ENCODE measurements at regions not wholly inside any gene's neighbourhood (a gene's known extent, or its start where the extent isn't known, plus 50 kb on each side); places are given as distances from the start of the nearest gene placed in this dataset.

GRCh38 chr7:19982841-19983835 is 209.7 kb upstream of the TMEM196 start:
- no peak overlapping the region for H3K4me3 ChIP-seq (replicated peaks; ENCODE audit: low read depth, low read length)
- no peak for DNase-seq (ENCODE audit: extremely low read depth, low read depth)
- TF ChIP-seq CTCF (IDR thresholded peaks at IDR 0.05; ENCODE audit: low read depth, low read length, missing control alignments) = peak; percentile 27

GRCh38 chr7:19973581-19973980 is 200.2 kb upstream of the TMEM196 start:
- TF ChIP-seq CTCF (IDR thresholded peaks at IDR 0.05; ENCODE audit: low read depth, low read length, missing control alignments) = no peak
- DNase-seq (ENCODE audit: extremely low read depth, low read depth) = no peak
- H3K4me3 ChIP-seq (replicated peaks; ENCODE audit: low read depth, low read length) = no peak overlapping the region

GRCh38 chr7:19972876-19973275 is 199.5 kb upstream of the TMEM196 start:
- H3K4me3 ChIP-seq (replicated peaks; ENCODE audit: low read depth, low read length) = no peak overlapping the region
- DNase-seq (ENCODE audit: extremely low read depth, low read depth) = no peak
- TF ChIP-seq CTCF (IDR thresholded peaks at IDR 0.05; ENCODE audit: low read depth, low read length, missing control alignments) = no peak

GRCh38 chr7:19971956-19972355 is 198.5 kb upstream of the TMEM196 start:
- no peak for DNase-seq (ENCODE audit: extremely low read depth, low read depth)
- no peak overlapping the region for H3K4me3 ChIP-seq (replicated peaks; ENCODE audit: low read depth, low read length)
- TF ChIP-seq CTCF (IDR thresholded peaks at IDR 0.05; ENCODE audit: low read depth, low read length, missing control alignments) = no peak

GRCh38 chr7:19970514-19970913 is 197.1 kb upstream of the TMEM196 start:
- no peak for DNase-seq (ENCODE audit: extremely low read depth, low read depth)
- no peak for TF ChIP-seq CTCF (IDR thresholded peaks at IDR 0.05; ENCODE audit: low read depth, low read length, missing control alignments)
- H3K4me3 ChIP-seq (replicated peaks; ENCODE audit: low read depth, low read length) = no peak overlapping the region

GRCh38 chr7:19969859-19970493 is 196.6 kb upstream of the TMEM196 start:
- no peak for TF ChIP-seq CTCF (IDR thresholded peaks at IDR 0.05; ENCODE audit: low read depth, low read length, missing control alignments)
- no peak for DNase-seq (ENCODE audit: extremely low read depth, low read depth)
- H3K4me3 ChIP-seq (replicated peaks; ENCODE audit: low read depth, low read length) = no peak overlapping the region

All from HFF-Myc (cell line).